Karpas-422 (cell line): ENCODE measurements at regions not wholly inside any gene's neighbourhood (a gene's known extent, or its start where the extent isn't known, plus 50 kb on each side); places are given as distances from the start of the nearest gene placed in this dataset.

ENCODE experiments used
- DNase-seq: peaks from one replicate; pipeline ENCODE4 v3.0.0-alpha.2; 2015
- H2AFZ ChIP-seq: fragments of 200-600 bp; sonication (generic); 2 replicates; pipeline ENCODE4 v1.6.1; 2014; ENCODE audit warnings: antibody characterized with exemption, low read length, mixed read lengths
- H3K27ac ChIP-seq: fragments of 200-600 bp; sonication (generic); 2 replicates; pipeline ENCODE4 v1.5.1; 2014; ENCODE audit warnings: mild to moderate bottlenecking, low read length, moderate library complexity
- H3K27me3 ChIP-seq: fragments of 200-600 bp; sonication (generic); 2 replicates; pipeline ENCODE4 v1.6.1; 2014; ENCODE audit warnings: low read length, mixed read lengths
- H3K36me3 ChIP-seq: fragments of 200-600 bp; sonication (generic); 2 replicates; pipeline ENCODE4 v1.6.1; 2014; ENCODE audit warnings: low read length, mixed read lengths; ENCODE audit not compliant: insufficient read depth
- H3K4me1 ChIP-seq: fragments of 200-600 bp; sonication (generic); 2 replicates; pipeline ENCODE4 v1.6.1; 2014; ENCODE audit warnings: mild to moderate bottlenecking, low read length, mixed read lengths
- H3K4me2 ChIP-seq: fragments of 200-600 bp; sonication (generic); 2 replicates; pipeline ENCODE4 v1.6.1; 2014; ENCODE audit warnings: low read length, low read depth, mild to moderate bottlenecking; ENCODE audit not compliant: poor library complexity, severe bottlenecking
- H3K4me3 ChIP-seq: fragments of 200-600 bp; sonication (generic); 2 replicates; pipeline ENCODE4 v1.5.1; 2014; ENCODE audit warnings: mild to moderate bottlenecking, antibody characterized with exemption, low read length, mixed read lengths
- H3K79me2 ChIP-seq: fragments of 200-600 bp; sonication (generic); 2 replicates; pipeline ENCODE4 v1.6.1; 2014; ENCODE audit warnings: mild to moderate bottlenecking, low read length, mixed read lengths
- H3K9ac ChIP-seq: fragments of 200-600 bp; sonication (generic); 2 replicates; pipeline ENCODE4 v1.6.0; 2014; ENCODE audit warnings: low read length
- H3K9me2 ChIP-seq: fragments of 200-600 bp; sonication (generic), shearing (Covaris generic); replicated peaks from 2 replicates; pipeline ENCODE4 v1.6.0; 2014; ENCODE audit warnings: mild to moderate bottlenecking, low read length, moderate library complexity; ENCODE audit not compliant: insufficient read depth
- H3K9me3 ChIP-seq: fragments of 300-700, 200-600 bp; sonication (generic); 2 replicates; pipeline ENCODE4 v1.6.1; 2014; ENCODE audit warnings: low read length, mixed read lengths
- H4K20me1 ChIP-seq: fragments of 200-600 bp; sonication (generic); 2 replicates; pipeline ENCODE4 v1.6.1; 2014; ENCODE audit warnings: mild to moderate bottlenecking, antibody characterized with exemption, low read length, low read depth; ENCODE audit not compliant: insufficient read depth

DNA sequence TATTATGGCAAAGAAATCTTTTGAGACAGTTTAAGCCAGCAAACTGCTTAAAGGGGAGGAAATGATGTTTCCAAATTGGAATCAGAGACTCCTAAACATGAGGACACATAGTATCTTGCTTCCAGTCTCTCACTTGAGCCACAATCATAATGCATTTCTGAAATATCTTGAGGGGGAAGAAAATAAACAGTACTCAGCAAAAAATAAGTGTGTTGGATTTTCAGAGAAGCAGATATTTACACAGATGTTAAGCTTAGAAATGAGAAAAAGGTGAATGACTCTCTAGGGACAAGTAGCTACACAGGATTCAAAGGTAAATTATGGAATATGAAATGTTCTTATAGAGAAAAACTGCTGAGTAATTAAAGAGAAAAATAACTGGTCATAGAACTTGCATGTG is 1583.6 kb downstream of the CDH8 start:
- Histone ChIP-seq H4K20me1 (no peaks in the 10 kb centered on the region), H3K36me3 (no peaks in the 10 kb centered on the region), H3K4me2 (no peak overlapping the region), H3K4me3 (no peak overlapping the region), H3K9ac (no peak overlapping the region), H3K27ac (no peak overlapping the region), H3K9me3 (peaks cover 14% of the 10 kb centered on the region), H3K27me3 (no peaks in the 10 kb centered on the region), H2AFZ (no peak overlapping the region), H3K4me1 (no peaks in the 10 kb centered on the region), H3K9me2 (no peaks in the 10 kb centered on the region), H3K79me2 (no peaks in the 10 kb centered on the region)
- DNase-seq: no peak

DNA sequence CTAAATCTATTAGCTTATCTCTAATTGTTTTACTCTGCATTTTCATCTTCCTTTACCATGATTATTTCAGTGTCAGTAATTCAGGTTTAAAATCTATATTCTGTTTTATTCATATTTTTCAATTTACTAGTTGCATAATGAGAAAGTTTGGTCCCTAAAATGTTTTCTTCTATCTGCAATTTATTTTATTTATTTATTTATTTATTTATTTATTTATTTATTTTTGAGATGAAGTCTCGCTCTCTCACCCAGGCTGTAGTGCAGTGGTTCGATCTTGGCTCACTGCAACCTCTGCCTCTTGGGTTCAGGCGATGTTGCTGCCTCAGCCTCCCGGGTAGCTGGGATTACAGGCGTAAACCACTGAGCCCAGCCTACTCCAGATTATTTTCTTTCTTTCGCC is 1597.3 kb downstream of the CDH8 start:
- H3K36me3 ChIP-seq: no peaks in the 10 kb centered on the region
- no peaks in the 10 kb centered on the region for H3K27me3 ChIP-seq
- no peak overlapping the region for H3K4me3 ChIP-seq
- H4K20me1 ChIP-seq: no peaks in the 10 kb centered on the region
- no peak overlapping the region for H2AFZ ChIP-seq
- peaks cover 15% of the 10 kb centered on the region; the same call in 1 of the 2 replicates for H3K9me3 ChIP-seq
- DNase-seq: no peak
- H3K27ac ChIP-seq: no peak overlapping the region
- no peak overlapping the region for H3K9ac ChIP-seq
- H3K4me2 ChIP-seq: no peak overlapping the region
- no peaks in the 10 kb centered on the region for H3K4me1 ChIP-seq
- H3K79me2 ChIP-seq: no peaks in the 10 kb centered on the region
- H3K9me2 ChIP-seq: no peaks in the 10 kb centered on the region

DNA sequence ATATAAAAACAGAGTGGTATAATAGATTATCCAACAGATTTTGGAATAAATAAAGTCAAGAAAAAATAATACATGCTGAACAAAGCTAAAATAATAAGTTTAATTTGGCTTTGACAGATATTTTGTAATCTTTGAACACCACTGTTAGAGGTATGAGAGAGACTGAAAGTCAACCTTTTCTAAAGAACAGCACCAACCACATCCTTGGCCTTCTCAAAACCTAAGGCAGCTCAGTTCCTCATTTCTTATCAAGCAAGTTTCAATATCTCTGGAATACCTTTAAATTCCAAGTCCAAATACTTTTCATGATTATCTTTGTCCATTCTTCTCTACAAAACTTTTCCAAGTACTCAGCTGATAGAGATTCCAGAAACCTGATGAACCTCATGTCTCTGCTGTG is 1603.8 kb downstream of the CDH8 start:
- H3K4me1 ChIP-seq: no peaks in the 10 kb centered on the region
- H3K27ac ChIP-seq: no peak overlapping the region
- peaks cover 10% of the 10 kb centered on the region for H3K9me3 ChIP-seq
- H3K36me3 ChIP-seq: no peaks in the 10 kb centered on the region
- no peak overlapping the region for H3K4me3 ChIP-seq
- H3K4me2 ChIP-seq: no peak overlapping the region
- H3K79me2 ChIP-seq: no peaks in the 10 kb centered on the region
- H4K20me1 ChIP-seq: no peaks in the 10 kb centered on the region
- no peak overlapping the region for H2AFZ ChIP-seq
- H3K9ac ChIP-seq: no peak overlapping the region
- no peaks in the 10 kb centered on the region for H3K27me3 ChIP-seq
- H3K9me2 ChIP-seq: no peaks in the 10 kb centered on the region
- DNase-seq: no peak

DNA sequence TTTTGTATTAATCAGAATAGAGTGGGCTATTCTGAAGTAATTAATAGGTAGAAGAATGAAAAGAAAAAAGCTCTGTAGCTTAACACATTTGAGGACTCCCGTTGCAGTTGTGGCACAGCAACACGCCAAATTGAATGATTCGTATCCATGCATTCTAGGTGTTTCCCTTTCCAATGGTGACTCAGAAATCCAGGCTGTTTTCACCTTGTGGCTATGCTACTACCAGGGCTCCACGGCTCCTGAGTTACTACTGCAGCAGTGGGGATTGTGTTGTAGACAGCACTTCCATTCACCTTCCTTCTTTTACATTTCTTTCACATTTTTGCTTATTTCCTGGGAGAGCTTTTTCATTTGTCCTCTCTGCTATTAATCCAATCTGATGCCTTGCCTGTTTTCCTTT is 1616.4 kb downstream of the CDH8 start:
- Histone ChIP-seq H3K9ac (no peak overlapping the region), H3K79me2 (no peaks in the 10 kb centered on the region), H3K4me3 (no peak overlapping the region), H3K27me3 (no peaks in the 10 kb centered on the region), H4K20me1 (no peaks in the 10 kb centered on the region), H3K9me3 (peaks cover 22% of the 10 kb centered on the region; the same call in 1 of the 2 replicates), H3K4me1 (no peaks in the 10 kb centered on the region), H3K27ac (no peak overlapping the region), H3K36me3 (no peaks in the 10 kb centered on the region), H2AFZ (no peak overlapping the region), H3K9me2 (no peaks in the 10 kb centered on the region), H3K4me2 (no peak overlapping the region)
- no peak for DNase-seq

DNA sequence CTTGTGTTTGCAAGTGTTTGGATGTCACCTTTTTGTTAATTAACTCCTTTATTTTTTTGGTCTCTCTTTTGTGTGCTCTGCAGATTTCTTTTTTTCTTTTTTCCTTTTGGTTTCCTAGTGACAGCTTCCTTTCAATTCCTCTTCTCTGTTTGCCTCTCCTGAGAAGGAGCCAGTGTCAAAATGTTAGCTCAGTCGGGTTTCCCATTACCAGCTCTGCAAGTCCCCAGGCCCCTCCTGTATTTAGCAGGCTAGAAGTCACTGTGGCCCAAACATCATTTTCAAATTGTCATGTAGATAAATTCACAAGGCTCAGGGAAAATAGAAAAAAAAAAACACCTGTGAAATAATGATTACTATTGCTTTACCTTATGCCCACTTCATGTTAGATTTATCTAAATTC is 1621.6 kb downstream of the CDH8 start:
- Histone ChIP-seq H3K27me3 (no peaks in the 10 kb centered on the region), H2AFZ (no peak overlapping the region), H4K20me1 (no peaks in the 10 kb centered on the region), H3K9me2 (no peaks in the 10 kb centered on the region), H3K9me3 (peaks cover 24% of the 10 kb centered on the region; the same call in 1 of the 2 replicates), H3K4me3 (no peak overlapping the region), H3K4me1 (no peaks in the 10 kb centered on the region), H3K4me2 (no peak overlapping the region), H3K79me2 (no peaks in the 10 kb centered on the region), H3K9ac (no peak overlapping the region), H3K27ac (no peak overlapping the region), H3K36me3 (no peaks in the 10 kb centered on the region)
- no peak for DNase-seq

DNA sequence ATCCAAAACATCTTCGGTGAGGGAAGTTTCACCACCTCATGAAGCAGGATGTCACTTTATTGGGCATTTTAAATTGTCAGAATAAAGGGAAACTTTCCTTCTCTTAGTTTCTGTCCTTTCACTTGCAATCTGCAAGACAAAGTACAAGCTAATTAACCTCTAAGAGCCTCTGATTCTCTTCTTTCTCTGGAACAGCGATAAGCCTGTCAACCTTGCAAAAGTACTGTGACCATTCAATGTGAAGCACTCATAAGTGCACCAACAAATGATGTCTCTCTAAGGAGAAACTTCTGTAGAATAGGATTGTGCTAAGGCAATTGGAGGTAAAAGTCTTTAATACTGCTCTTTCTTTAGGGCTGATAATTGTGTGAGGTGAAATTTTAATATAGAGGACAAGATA is 1622.3 kb downstream of the CDH8 start:
- Histone ChIP-seq H2AFZ (no peak overlapping the region), H3K4me1 (no peaks in the 10 kb centered on the region), H3K9me2 (no peaks in the 10 kb centered on the region), H3K4me3 (no peak overlapping the region), H4K20me1 (no peaks in the 10 kb centered on the region), H3K27me3 (no peaks in the 10 kb centered on the region), H3K79me2 (no peaks in the 10 kb centered on the region), H3K4me2 (no peak overlapping the region), H3K27ac (no peak overlapping the region), H3K9me3 (peaks cover 20% of the 10 kb centered on the region; the same call in 1 of the 2 replicates), H3K36me3 (no peaks in the 10 kb centered on the region), H3K9ac (no peak overlapping the region)
- DNase-seq: no peak

DNA sequence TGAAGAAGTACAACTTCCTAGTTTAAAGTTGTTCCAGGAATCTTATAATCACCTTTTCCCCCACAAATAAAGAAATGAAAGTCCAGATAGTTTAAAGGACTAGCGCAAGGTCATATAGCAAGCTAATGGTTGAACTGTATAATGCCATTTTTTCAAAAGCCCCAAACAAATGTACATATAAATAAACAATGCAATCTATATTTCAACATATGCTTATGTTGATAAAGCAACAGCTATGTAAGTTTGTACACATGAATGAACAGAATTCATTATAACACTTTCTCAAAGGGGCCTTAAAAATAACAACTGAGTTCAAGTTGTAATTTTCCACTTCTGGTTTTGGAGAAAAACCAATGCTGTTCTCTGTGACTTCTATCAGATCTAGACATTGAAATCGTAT is 1628.6 kb downstream of the CDH8 start:
- Histone ChIP-seq H2AFZ (no peak overlapping the region), H3K9me2 (no peaks in the 10 kb centered on the region), H4K20me1 (no peaks in the 10 kb centered on the region), H3K27ac (no peak overlapping the region), H3K79me2 (no peaks in the 10 kb centered on the region), H3K4me1 (no peaks in the 10 kb centered on the region), H3K27me3 (no peaks in the 10 kb centered on the region), H3K9ac (no peak overlapping the region), H3K9me3 (peaks cover 4% of the 10 kb centered on the region), H3K4me3 (no peak overlapping the region), H3K4me2 (no peak overlapping the region), H3K36me3 (no peaks in the 10 kb centered on the region)
- DNase-seq: no peak

DNA sequence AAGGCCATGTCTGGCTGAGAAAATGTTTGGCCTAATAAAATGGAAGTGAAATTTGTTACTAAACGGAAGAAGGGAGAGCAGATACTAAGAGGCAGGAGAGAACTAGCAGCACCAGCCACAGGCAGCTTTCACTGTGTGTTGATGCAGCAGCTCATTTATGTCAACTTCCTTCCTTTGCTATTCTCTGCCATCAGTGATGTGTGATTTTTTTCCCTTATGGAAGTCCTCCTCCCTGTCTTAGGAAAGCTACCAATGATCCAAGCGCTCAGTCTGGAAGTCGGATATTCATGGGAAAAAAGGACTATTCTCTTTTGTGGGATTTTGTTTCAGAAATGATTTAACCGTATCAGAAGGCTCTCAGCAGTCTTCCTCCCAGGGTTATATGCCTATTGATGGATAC is 1629.2 kb downstream of the CDH8 start:
- Histone ChIP-seq H3K4me1 (no peaks in the 10 kb centered on the region), H3K4me3 (no peak overlapping the region), H3K27me3 (no peaks in the 10 kb centered on the region), H3K36me3 (no peaks in the 10 kb centered on the region), H3K9me2 (no peaks in the 10 kb centered on the region), H3K27ac (no peak overlapping the region), H3K79me2 (no peaks in the 10 kb centered on the region), H3K9ac (no peak overlapping the region), H4K20me1 (no peaks in the 10 kb centered on the region), H3K9me3 (peaks cover 4% of the 10 kb centered on the region; the same call in 1 of the 2 replicates), H2AFZ (no peak overlapping the region), H3K4me2 (no peak overlapping the region)
- DNase-seq: no peak

DNA sequence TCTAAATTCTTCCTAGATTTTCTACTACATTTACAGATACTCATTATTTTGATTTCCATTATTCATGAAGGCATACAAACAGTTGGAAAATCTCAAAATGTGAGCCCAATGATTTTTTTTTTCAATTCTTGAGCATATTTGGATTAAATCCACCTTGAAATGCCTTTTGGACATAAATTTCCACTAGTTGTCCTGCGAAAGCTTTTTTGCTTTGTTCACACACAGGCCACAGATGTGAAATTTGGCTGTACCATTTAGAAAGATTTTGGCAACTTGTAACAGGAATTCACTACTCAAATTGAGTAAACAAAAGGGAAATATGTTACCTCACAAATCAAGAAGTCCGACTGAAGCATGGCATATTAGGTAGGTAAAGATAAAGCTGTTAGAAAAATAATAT is 1631.0 kb downstream of the CDH8 start:
- Histone ChIP-seq H3K27me3 (no peaks in the 10 kb centered on the region), H3K36me3 (no peaks in the 10 kb centered on the region), H3K9me2 (no peaks in the 10 kb centered on the region), H2AFZ (no peak overlapping the region), H3K4me3 (no peak overlapping the region), H3K9ac (no peak overlapping the region), H3K27ac (no peak overlapping the region), H3K4me1 (no peaks in the 10 kb centered on the region), H3K4me2 (no peak overlapping the region), H4K20me1 (no peaks in the 10 kb centered on the region), H3K9me3 (peaks cover 9% of the 10 kb centered on the region), H3K79me2 (no peaks in the 10 kb centered on the region)
- no peak for DNase-seq
